Pancreas (tissue), 10 donors: ENCODE measurements at regions not wholly inside any gene's neighbourhood (a gene's known extent, or its start where the extent isn't known, plus 50 kb on each side); places are given as distances from the start of the nearest gene placed in this dataset.

Experiments
- ATAC-seq, 4 donors: fragments of 200-7000 bp; cut with Tn5 transposase; one replicate each; pipeline versions ENCODE4 v1.8.0 to v1.9.1; 2020; ENCODE audit warnings: mild to moderate bottlenecking in 4 of 4, moderate library complexity in 4 of 4
- DNase-seq, 6 donors: peaks; one replicate each; pipeline ENCODE4 v3.0.0-alpha.2; 2020
- FAIRE-seq: peaks from 2 replicates; lab custom pipeline; 2012; peaks lifted over from hg19 to GRCh38; lab: Jason Lieb, UNC
- H3K27ac ChIP-seq, 4 donors: fragments of 200-600 bp; sonication (generic); 1 replicate in 3 of 4; 2 replicates in 1 of 4; pipeline versions ENCODE4 v1.5.0 to v1.8.0; 2020
- H3K27me3 ChIP-seq, 4 donors: fragments of 200-600 bp; one replicate each; pipeline ENCODE4 v1.8.0; 2021
- H3K36me3 ChIP-seq, 3 donors: fragments of 200-600 bp; sonication (generic) in 1 of 3; one replicate each; pipeline versions ENCODE4 v1.5.0 to v1.8.0; 2020 to 2021
- H3K4me1 ChIP-seq, 3 donors: fragments of 200-600 bp; one replicate each; pipeline ENCODE4 v1.8.0; 2021
- H3K4me3 ChIP-seq, 4 donors: fragments of 200-600 bp; sonication (generic) in 2 of 4; one replicate each; pipeline versions ENCODE4 v1.5.0 to v1.8.0; 2020 to 2021
- H3K9me3 ChIP-seq, 4 donors: fragments of 200-600 bp; one replicate each; pipeline ENCODE4 v1.8.0; 2021
- WGBS, 2 donors: extraction: QIAGEN DNeasy Blood & Tissue Kit; methylation state at CpG; one replicate each; pipeline ENCODE4 v1.1.7; 2013; 5-methylcytosine and 5-hydroxymethylcytosine counted together
- intact Hi-C, 3 donors: fragments of 100-400 bp; cut with DNase I; formaldehyde crosslinking; loops; one replicate each; pipeline versions ENCODE4 v1.11.1 to v1.14.2; 2022
- TF ChIP-seq, protein P1 (sequence below), 4 donors: fragments of 200-600 bp; sonication (generic) in 3 of 4; IDR thresholded peaks; one replicate each; pipeline versions ENCODE4 v1.5.0 to v1.8.0; 2021; ENCODE audit warnings: antibody characterized with exemption in 4 of 4
- donor health status: healthy with polysubstance abuse.
- donor health status: DM: no; HTN: no; CAD: no; lungs with moderate emphysema.
- donor health status: DM: no; HTN: no; CAD: no.
- donor health status: control.
- donor health status: control.
- donor health status: Bipolar disorder and iron deficiency.
- donor health status: DM: yes; HTN: yes; CAD: no.
- donor health status: DM: no; HTN: no; CAD: no.
- donor health status: DM: no; HTN: no; CAD: no.
- donor health status: DM: yes; HTN: yes; CAD: no.

DNA sequence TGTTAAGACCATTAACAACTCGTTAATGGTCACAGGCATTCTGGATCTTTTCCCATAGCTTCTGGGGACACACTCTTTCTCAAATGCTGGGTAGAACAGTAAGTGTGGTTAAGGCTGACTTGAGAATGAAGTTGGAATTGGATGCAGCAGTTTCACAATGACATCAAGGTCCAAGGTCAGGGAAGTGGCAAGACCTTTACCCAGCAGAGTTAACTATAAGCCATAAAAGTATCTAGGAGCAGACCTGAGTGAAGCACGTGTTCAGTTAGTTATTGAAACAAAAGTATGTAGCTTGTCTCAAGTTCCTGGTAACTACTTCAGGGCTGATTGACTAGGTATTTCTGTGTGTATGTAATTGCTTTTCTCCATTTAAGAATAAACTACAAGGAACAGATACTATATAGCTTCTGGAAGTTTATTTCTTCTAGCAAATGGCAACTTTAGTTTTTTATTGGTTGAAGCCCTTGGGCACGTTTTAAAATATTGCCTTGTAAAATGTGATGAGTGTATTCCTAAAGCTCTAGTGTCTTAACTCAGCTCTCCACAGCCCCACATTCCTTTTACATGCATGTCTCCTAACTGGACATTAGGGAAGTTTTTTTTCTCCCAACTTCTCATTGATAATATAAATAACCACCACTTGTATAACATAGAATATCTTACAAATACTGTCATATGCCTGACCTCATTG lies 479.0 kb upstream of the CITED2 start:
- WGBS, 2 donors, result 46 to 52% methylated on average over 3 of the region's 3 CpGs
- Histone ChIP-seq H3K36me3 (no peaks in the 10 kb centered on the region), H3K4me1 (no peaks in the 10 kb centered on the region), H3K27me3 (no peaks in the 10 kb centered on the region), H3K27ac (peak overlapping the region in 1 of 4 donors; percentile 1), H3K9me3 (no peaks in the 10 kb centered on the region), H3K4me3 (no peak overlapping the region)
- ATAC-seq (peak in 3 of 4 donors; percentile 46 to 69 (median 63)), DNase-seq (no peak), FAIRE-seq (peak; percentile 90)
- TF ChIP-seq, protein P1, sequence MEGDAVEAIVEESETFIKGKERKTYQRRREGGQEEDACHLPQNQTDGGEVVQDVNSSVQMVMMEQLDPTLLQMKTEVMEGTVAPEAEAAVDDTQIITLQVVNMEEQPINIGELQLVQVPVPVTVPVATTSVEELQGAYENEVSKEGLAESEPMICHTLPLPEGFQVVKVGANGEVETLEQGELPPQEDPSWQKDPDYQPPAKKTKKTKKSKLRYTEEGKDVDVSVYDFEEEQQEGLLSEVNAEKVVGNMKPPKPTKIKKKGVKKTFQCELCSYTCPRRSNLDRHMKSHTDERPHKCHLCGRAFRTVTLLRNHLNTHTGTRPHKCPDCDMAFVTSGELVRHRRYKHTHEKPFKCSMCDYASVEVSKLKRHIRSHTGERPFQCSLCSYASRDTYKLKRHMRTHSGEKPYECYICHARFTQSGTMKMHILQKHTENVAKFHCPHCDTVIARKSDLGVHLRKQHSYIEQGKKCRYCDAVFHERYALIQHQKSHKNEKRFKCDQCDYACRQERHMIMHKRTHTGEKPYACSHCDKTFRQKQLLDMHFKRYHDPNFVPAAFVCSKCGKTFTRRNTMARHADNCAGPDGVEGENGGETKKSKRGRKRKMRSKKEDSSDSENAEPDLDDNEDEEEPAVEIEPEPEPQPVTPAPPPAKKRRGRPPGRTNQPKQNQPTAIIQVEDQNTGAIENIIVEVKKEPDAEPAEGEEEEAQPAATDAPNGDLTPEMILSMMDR (IDR thresholded peaks at IDR 0.05), result no peak
- intact Hi-C loops, result no loop called here

DNA sequence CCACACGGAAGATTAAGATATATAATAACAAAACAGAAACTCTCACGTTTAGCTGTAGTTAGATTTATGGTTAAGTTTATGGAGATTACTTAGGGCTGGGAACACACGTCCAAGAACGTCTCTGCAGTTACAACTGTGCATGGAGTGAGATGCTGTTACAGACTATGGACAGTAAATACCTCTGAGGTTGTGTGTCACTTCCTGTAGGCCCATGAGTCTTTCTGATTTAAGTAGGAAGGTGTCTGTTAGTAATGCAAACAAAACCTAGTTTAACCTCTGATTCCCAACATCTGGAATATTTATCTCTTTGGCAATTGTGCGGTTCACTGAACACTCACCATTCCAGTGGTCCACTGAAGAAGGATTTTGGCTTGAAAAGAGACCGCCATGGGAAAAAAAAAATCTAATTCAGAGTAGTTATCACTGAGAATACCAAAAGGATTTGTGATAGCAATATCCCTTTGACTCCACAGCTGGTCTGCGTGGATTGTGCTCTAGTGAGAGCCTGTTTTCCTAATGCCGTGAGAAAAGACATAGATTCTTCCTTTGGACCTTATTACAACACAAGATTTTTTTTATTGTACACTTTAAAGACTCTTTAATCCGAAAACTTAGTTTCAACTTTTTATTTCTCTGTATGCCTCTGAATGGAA lies 478.2 kb upstream of the CITED2 start:
- H3K9me3 ChIP-seq, result no peaks in the 10 kb centered on the region
- TF ChIP-seq, protein P1 (IDR thresholded peaks at IDR 0.05), result no peak
- intact Hi-C loops, result no loop called here
- DNase-seq, result no peak
- H3K27me3 ChIP-seq, result no peaks in the 10 kb centered on the region
- ATAC-seq, result no peak
- no peak overlapping the region for H3K27ac ChIP-seq
- WGBS, 2 donors, result 86 to 93% methylated on average over 9 of the region's 9 CpGs
- H3K4me1 ChIP-seq, result no peaks in the 10 kb centered on the region
- no peaks in the 10 kb centered on the region for H3K36me3 ChIP-seq
- H3K4me3 ChIP-seq, result no peak overlapping the region
- peak; percentile 54 for FAIRE-seq

- Histone ChIP-seq H3K27me3 (no peaks in the 10 kb centered on the region), H3K27ac (no peak overlapping the region), H3K9me3 (no peaks in the 10 kb centered on the region), H3K4me3 (no peak overlapping the region), H3K36me3 (no peaks in the 10 kb centered on the region), H3K4me1 (no peaks in the 10 kb centered on the region)
- ATAC-seq, result no peak
- 59 to 63% methylated on average over 2 of the region's 2 CpGs for WGBS, 2 donors
- DNase-seq, result no peak
- TF ChIP-seq, protein P1 (IDR thresholded peaks at IDR 0.05), result no peak
- intact Hi-C loops, result no loop called here
- FAIRE-seq, result peak; percentile 65
These were observed 477.6 kb upstream of the CITED2 start for GRCh38 chr6:139852067-139852466.

GRCh38 chr6:139851206-139851605 lies 476.8 kb upstream of the CITED2 start:
- intact Hi-C loops, result no loop called here
- Histone ChIP-seq H3K9me3 (no peaks in the 10 kb centered on the region), H3K27me3 (no peaks in the 10 kb centered on the region), H3K4me1 (peaks cover 0 to 4% (median 0%) of the 10 kb centered on the region in 3 donors), H3K27ac (no peak overlapping the region), H3K36me3 (no peaks in the 10 kb centered on the region), H3K4me3 (no peak overlapping the region)
- no peak for DNase-seq
- 46 to 48% methylated on average over 4 of the region's 4 CpGs for WGBS, 2 donors
- no peak for FAIRE-seq
- ATAC-seq, result no peak
- TF ChIP-seq, protein P1 (IDR thresholded peaks at IDR 0.05), result no peak

DNA sequence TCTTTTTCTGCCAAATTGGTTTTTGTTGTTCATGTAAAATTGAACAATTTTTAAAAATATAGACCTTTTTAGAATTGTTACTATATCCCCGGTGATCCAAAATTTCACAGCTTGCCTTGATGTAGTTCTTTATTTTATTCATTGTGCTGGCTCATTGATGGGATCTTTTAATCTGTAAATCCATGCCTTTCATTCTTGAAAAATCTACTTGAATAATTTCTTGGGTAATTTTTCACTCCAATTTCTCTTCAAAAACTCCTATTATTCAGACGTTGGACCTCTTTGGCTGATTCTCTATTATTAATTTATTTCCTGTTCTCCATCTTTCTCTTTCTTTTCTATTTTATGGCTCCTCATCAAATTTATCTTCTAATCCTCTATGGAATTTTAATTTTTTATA lies 476.1 kb upstream of the CITED2 start:
- Histone ChIP-seq H3K4me3 (no peak overlapping the region), H3K27ac (no peak overlapping the region), H3K9me3 (no peaks in the 10 kb centered on the region), H3K27me3 (no peaks in the 10 kb centered on the region), H3K36me3 (no peaks in the 10 kb centered on the region), H3K4me1 (peaks cover 0 to 4% (median 0%) of the 10 kb centered on the region in 3 donors)
- DNase-seq (no peak), FAIRE-seq (no peak), ATAC-seq (no peak)
- TF ChIP-seq, protein P1 (IDR thresholded peaks at IDR 0.05), result no peak
- WGBS, 2 donors, result 88 to 100% methylated on average over 2 of the region's 2 CpGs
- intact Hi-C loops, result no loop called here
